ENCODE measurements at regions not wholly inside any gene's neighbourhood (a gene's known extent, or its start where the extent isn't known, plus 50 kb on each side); places are given as distances from the start of the nearest gene placed in this dataset.
A peak's percentile ranks its signal among the peaks of the same experiment; 100 is the strongest.

GRCh38 chr3:189555558-189555881 lies 75.7 kb upstream of the TP63 start:
- DNase-seq (ENCODE audit: low read depth), result no peak

GRCh38 chr3:189557824-189558223 lies 73.4 kb upstream of the TP63 start:
- DNase-seq (ENCODE audit: low read depth), result peak; percentile 69

GRCh38 chr3:189561256-189561655 lies 69.9 kb upstream of the TP63 start:
- no peak for DNase-seq (ENCODE audit: low read depth)

DNA sequence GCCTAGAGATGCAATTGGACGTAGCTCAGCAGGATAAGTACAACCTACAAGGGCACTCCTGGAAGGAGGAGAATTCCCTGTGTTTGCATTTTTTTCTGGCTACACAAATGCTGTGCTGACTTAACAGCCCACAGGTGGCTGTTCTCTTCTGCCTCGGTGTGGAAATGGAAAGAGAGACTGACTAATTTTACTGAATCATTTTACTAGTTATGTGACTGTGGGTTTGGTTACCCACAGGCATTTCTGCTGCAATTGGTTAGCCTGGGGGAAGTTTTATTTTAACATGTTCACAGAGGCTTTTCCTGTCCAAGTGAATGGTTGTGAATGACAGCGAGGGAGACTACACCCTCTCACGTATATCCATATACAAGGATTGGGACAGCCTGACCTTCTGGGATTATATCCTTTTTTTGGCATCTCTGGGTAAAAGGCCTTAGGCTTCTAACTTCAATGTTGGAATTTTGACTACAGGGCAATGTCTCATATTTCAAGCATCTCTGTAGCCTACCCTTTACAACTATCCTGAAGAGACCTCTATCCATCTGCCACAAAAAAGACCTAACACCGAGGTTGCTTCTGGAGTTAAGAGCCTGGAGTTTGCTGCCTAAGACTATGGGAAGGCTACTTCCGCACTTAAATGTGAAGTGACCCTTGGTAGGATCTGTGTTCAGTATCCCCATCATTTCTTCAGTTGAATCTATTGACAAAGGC lies 67.2 kb upstream of the TP63 start:
- DNase-seq (ENCODE audit: low read depth), result peak; percentile 99

DNA sequence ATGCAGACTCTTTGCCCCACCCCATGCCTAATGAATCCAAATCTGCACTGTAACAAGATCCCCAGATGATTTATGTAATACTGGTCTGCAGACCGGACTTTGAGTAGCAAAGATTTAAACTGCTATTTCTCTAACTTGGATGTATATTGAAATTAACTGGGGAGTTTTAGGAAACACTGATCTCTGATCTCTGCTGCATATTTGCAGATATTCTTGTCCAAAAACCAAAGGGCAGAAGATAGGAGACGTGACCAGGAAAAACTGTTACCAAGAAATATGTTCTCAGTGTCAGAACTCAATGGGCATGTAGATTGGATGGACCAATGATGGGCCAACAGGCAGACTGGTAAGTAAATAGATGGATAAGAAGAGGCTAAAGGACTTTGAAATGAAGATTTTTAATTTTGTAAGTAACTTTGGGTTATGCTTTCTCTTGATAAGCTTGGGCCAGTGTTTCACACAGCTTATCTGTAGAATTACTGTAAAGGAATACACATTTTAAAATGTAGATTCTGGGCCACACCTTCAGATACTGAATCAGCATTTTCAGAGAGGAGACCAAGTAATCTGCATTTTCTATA lies 64.5 kb upstream of the TP63 start:
- no peak for DNase-seq (ENCODE audit: low read depth)

- no peak for DNase-seq (ENCODE audit: low read depth)
These were observed 63.9 kb upstream of the TP63 start for GRCh38 chr3:189567322-189567721.

DNA sequence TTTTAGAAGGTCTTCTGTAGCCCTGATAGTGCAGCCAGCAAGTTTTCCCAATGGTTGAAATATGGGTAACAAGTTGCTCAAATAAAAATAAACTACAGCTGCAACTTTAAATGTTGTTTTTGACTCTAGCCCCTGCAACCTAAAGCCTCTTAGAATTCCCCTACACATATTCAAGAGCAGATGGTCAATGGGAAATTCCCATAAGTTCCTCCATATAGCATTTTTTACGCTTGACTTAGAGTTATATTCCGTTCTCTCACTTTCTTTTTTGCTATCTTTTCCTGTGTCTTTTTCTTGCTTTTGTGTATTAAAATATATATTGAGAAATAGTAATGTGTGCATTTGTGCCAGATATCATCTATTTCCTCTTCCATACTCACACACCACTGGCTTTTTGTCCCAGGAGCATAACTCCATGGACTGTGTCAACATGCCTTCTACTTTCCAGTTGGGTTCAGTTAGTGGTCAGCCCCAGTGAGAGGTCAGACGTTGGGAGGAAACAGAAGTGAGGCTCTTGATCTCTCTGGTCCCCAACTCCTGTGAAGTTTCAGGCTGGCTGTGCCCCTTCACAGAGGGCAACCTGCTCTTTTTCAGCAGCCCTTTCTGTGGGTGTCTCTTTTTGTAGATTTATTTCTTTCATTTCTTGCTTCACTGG lies 63.3 kb upstream of the TP63 start:
- DNase-seq (ENCODE audit: low read depth), result no peak

GRCh38 chr3:189568961-189569360 lies 62.2 kb upstream of the TP63 start:
- DNase-seq (ENCODE audit: low read depth), result no peak

DNA sequence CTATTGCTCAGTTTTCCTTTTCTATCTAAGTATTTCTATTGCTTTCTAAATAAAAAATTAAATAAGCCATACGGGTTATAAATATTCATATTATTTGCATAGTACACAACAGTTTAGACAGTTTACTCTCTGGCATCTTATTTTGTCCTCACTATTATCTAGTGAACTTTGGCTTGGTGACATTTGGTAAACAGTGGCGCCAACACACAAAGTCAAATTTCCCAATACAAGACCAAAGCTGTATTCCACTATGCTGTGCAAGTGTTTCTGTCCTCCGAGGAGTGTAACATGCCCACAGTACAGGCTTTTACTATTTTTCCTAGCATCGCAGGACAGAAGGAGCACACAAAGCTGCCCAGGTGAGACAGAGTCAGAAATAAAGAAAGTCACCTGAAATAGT lies 61.7 kb upstream of the TP63 start:
- DNase-seq (ENCODE audit: low read depth), result no peak

GRCh38 chr3:189570916-189571315 lies 60.3 kb upstream of the TP63 start:
- peak; percentile 22 for DNase-seq (ENCODE audit: low read depth)

- no peak for DNase-seq (ENCODE audit: low read depth)
These were observed 58.9 kb upstream of the TP63 start for GRCh38 chr3:189572249-189572648.

DNA sequence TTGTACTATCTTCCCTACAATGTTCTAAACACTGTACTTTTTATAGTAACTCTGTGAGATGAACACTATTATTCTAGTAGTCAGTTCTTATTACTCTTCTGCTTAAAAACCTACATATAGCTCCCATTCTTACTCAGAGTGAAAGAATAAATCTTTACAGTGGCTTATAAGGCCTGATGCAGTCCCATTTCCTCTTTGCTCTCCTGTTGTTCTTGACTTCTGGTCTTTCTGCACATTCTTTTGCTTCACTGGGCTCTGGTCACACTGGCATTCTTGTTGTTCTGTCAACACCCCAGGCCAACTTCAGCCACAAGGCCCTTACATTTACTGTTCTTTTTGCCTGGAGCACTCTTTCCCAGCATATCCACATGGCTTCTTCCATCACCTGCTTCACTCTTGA lies 58.2 kb upstream of the TP63 start:
- peak; percentile 35 for DNase-seq (ENCODE audit: low read depth)

DNA sequence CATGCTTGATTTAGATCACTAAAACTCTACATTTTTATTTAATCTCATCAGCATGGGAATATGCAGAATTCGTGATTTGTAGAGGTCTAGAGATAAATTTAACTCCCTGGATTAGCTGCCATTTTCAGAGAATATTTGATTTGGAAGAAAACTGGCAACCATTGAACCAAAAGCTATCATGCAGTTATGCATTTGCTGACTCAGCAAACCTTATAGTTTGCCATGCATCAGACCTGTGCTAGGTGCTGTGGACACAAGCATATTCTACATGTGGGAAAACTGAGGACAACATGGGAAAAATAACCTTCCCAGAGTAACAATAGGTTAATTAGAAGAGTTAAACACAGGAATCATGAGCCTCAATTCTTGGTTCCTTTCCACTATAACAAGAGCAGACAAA lies 54.7 kb upstream of the TP63 start:
- no peak for DNase-seq (ENCODE audit: low read depth)

DNA sequence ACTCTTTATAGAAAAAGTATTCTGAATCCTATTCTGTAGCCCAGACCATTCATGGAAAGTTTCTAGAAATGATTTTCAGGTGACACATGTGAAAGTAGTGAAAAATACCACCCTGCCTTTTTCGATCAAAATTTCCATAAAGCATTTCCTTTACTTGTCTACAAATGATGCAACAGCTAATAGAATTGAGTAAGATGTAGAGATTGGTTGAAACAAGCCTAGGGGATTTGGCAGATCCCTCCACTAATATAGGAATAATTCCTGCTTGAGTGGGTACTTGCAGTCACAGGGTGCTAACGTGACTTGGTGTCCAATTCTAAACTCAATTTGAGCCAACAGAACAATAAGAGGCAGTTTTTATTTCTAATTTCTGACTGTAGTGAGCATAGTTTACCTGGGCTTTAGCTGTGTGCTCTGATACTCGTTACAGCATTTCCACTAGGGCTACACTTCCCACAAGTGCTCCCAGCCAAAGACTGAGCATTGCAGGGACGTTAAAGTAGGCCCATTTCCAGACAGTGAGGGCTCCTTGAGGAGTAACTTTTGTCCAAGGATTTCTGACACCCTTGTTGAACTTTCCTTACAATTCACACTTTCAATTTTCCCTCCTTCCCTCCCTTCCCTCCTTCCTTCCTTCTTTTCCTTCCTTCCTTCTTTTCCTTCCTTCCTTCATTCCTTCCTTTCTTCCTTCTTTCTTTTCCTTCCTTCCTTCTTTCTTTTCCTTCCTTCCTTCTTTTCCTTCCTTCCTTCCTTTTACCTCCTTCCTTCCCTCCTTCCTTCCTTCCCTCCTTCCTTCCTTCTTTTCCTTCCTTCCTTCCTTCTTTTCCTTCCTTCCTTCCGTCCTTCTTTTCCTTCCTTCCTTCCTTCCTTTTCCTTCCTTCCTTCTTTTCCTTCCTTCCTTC lies 53.9 kb upstream of the TP63 start:
- DNase-seq (ENCODE audit: low read depth), result no peak

- no peak for DNase-seq (ENCODE audit: low read depth)
These were observed 51.0 kb upstream of the TP63 start for GRCh38 chr3:189580190-189580589.

All from RPMI7951 (cell line).